ENCODE measurements at regions not wholly inside any gene's neighbourhood (a gene's known extent, or its start where the extent isn't known, plus 50 kb on each side); places are given as distances from the start of the nearest gene placed in this dataset.

DNA sequence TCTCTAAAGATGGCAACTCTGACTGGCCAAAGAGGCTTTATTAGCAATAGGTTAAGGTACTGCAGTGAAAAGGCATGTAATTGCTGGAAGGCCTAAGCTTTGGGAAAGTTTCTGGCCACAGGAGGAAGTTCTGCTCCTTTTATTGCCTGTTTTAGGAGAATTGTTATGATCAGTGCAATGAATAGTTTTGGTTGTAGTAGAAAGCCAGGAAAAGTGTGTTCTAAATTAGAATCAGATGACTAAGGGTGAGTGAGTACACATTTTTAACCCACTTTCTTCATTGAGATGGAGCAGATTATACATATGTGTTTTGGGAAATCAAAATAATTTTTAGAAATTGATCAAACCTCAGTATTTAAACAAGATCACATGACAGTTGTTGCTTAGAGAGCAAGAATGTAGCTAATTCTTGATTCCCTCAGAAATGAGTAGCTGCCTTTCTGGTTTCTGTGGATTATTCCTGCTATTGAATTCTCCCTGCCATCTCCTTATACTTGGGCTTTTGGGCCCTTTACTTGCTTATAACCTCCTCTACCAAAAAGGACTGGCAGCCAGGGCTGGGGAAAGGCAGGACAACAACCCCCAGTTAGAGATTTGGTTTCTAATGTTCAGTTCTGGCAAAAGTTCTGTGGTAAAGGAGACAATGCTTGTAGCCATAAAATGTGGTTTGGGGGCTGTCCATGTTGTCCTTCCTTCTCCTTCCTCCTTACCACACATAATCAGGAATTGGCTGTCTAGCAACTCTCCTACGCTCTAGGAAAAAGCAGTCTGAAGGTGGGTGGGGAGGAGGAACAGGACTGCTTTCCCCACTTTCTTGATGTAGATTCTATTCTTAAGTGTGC lies 217.1 kb downstream of the SLC38A4 start:
- H3K27me3 ChIP-seq: no peaks in the 10 kb centered on the region

DNA sequence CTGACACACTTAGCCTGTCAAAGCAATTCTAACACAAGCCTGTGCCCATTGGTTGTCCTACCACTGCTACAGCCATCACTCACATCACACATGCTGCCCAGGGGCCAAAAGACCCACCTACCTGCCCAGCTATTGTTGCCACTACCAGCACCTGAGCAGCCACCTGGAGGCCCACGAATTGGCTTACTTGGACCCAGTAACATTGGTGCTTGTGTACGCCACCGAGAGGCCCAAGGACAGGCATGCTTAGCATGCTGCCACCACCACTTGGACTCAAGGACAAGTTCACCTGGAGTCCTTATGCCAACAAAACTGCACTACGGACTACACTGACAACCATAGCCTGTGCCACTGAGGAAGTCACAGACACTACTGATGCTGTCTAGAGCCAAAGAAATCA lies 221.1 kb downstream of the SLC38A4 start:
- no peak overlapping the region for H3K27ac ChIP-seq
- peaks cover 0 to 16% (median 1%) of the 10 kb centered on the region in 12 donors for H3K9me3 ChIP-seq
- H3K4me1 ChIP-seq: peaks cover 0 to 18% (median 1%) of the 10 kb centered on the region in 12 donors
- H3K4me3 ChIP-seq: no peak overlapping the region
- H3K36me3 ChIP-seq: no peaks in the 10 kb centered on the region
- no peak for TF ChIP-seq POLR2A (IDR thresholded peaks at IDR 0.05)
- TF ChIP-seq, protein P1, sequence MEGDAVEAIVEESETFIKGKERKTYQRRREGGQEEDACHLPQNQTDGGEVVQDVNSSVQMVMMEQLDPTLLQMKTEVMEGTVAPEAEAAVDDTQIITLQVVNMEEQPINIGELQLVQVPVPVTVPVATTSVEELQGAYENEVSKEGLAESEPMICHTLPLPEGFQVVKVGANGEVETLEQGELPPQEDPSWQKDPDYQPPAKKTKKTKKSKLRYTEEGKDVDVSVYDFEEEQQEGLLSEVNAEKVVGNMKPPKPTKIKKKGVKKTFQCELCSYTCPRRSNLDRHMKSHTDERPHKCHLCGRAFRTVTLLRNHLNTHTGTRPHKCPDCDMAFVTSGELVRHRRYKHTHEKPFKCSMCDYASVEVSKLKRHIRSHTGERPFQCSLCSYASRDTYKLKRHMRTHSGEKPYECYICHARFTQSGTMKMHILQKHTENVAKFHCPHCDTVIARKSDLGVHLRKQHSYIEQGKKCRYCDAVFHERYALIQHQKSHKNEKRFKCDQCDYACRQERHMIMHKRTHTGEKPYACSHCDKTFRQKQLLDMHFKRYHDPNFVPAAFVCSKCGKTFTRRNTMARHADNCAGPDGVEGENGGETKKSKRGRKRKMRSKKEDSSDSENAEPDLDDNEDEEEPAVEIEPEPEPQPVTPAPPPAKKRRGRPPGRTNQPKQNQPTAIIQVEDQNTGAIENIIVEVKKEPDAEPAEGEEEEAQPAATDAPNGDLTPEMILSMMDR (IDR thresholded peaks at IDR 0.05): no peak
- 92 to 100% (median 95%) methylated on average over 1 to 4 of the region's 4 CpGs for WGBS, 4 donors
- intact Hi-C loops (cut with DNase I): no loop called here
- no peak for ATAC-seq
- no peaks in the 10 kb centered on the region for H3K27me3 ChIP-seq
- DNase-seq: no peak

More for the DNA sequence above, 217.1 kb downstream of the SLC38A4 start:
- Histone ChIP-seq H3K9me3 (no peaks in the 10 kb centered on the region), H3K27ac (peak overlapping the region in 6 of 12 donors; percentile 11 to 56 (median 36)), H3K4me1 (peaks cover 0 to 18% (median 1%) of the 10 kb centered on the region in 12 donors), H3K36me3 (no peaks in the 10 kb centered on the region), H3K4me3 (no peak overlapping the region)
- DNase-seq: no peak
- no peak for TF ChIP-seq POLR2A (IDR thresholded peaks at IDR 0.05)
- TF ChIP-seq, protein P1 (IDR thresholded peaks at IDR 0.05): no peak
- intact Hi-C loops (cut with DNase I): no loop called here
- no peak for ATAC-seq
- WGBS, 4 donors: 80 to 96% (median 90%) methylated on average over 1 of the region's 1 CpG

DNA sequence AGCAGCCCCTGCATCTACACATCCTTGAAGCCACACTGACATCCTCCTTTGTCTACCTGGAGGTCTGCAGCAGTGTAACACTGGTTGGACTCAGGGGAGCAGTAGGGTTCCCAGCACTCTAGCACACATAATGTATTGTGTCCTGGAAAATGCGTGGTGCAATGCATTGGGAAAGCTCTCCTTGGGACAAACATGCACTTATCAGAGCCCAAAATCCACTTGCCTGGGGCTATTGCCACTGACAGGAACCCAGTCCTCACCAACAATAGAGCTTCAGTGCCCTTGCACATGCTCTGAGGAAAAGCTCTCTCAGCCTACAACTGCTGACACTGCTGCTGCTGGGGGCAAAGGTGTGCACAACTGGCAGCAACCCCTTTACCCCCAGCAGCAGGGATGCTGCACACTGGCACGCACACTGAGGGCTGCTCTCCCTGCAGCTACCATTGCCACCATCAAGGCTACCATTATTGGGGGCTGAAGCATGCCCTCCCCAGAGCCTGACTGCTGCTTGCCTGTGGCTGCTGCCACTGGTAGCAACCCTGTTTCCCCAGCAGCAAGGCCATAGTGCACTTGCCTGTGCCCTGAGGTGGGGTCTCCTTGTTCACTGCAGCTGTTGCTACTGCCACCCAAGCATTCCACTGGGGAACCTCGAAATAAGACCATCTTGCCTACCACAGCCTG lies 221.9 kb downstream of the SLC38A4 start:
- Histone ChIP-seq H3K27me3 (no peaks in the 10 kb centered on the region), H3K27ac (no peak overlapping the region), H3K4me1 (peaks cover 0 to 11% (median 1%) of the 10 kb centered on the region in 12 donors), H3K4me3 (no peak overlapping the region), H3K9me3 (peaks cover 0 to 21% (median 1%) of the 10 kb centered on the region in 12 donors), H3K36me3 (no peaks in the 10 kb centered on the region)
- TF ChIP-seq POLR2A (IDR thresholded peaks at IDR 0.05): no peak
- TF ChIP-seq, protein P1 (IDR thresholded peaks at IDR 0.05): no peak
- WGBS, 4 donors: 83 to 100% (median 92%) methylated on average over 1 to 3 of the region's 3 CpGs
- intact Hi-C loops (cut with DNase I): no loop called here
- DNase-seq (no peak), ATAC-seq (no peak)

DNA sequence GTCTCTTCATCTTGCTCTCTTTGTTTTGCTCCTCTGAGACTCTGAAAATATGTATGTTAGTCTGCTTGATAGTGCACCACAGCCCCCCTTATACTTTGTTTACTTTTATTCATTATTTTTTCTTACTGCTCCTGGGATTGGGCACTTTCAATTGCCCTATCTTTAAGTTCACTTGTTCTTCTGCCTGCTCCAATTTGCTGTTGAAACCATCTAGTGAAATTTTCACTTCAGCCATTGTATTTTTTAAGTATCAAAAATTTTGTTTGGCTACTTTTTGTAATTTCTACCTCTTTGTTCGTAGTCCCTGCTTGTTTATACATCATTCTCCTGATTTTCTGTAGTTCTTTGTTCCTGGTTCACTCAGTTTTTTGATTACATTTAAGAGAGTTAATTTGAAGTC lies 223.3 kb downstream of the SLC38A4 start:
- Histone ChIP-seq H3K36me3 (no peaks in the 10 kb centered on the region), H3K4me3 (no peak overlapping the region), H3K4me1 (no peaks in the 10 kb centered on the region), H3K9me3 (peaks cover 0 to 21% (median 1%) of the 10 kb centered on the region in 12 donors), H3K27ac (no peak overlapping the region), H3K27me3 (no peaks in the 10 kb centered on the region)
- DNase-seq (no peak), ATAC-seq (no peak)
- TF ChIP-seq, protein P1 (IDR thresholded peaks at IDR 0.05): no peak
- no peak for TF ChIP-seq POLR2A (IDR thresholded peaks at IDR 0.05)
- intact Hi-C loops (cut with DNase I): no loop called here
- WGBS, 4 donors: 89 to 96% (median 94%) methylated on average over 1 of the region's 1 CpG

Data from heart left ventricle (tissue), 16 donors.